ENCODE measurements at regions not wholly inside any gene's neighbourhood (a gene's known extent, or its start where the extent isn't known, plus 50 kb on each side); places are given as distances from the start of the nearest gene placed in this dataset.

DNA sequence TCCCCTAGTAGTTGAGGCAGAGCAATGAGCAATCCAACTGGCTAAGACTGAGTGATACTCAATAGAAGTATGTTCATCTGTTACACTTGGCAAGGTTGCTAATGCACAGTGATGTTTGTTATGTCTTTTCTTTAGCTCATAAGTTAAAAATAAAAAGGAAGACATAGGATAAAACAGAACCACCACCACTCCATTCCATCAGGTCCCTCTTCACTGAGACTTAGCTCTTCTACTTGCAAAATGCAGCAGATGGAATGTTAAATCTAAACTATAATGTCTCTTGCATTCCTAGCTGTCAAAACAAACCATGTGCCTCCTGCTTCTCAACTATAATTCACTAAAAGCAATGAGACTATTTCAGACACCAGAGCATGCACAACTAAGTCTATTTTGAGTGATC lies 265.6 kb upstream of the UBE2E2 start:
- H3K27me3 ChIP-seq (ENCODE audit: control insufficient read depth in 1 of 2, insufficient read depth in 2 of 2, low read length in 2 of 2), result no peaks in the 10 kb centered on the region
- TF ChIP-seq, protein P1, sequence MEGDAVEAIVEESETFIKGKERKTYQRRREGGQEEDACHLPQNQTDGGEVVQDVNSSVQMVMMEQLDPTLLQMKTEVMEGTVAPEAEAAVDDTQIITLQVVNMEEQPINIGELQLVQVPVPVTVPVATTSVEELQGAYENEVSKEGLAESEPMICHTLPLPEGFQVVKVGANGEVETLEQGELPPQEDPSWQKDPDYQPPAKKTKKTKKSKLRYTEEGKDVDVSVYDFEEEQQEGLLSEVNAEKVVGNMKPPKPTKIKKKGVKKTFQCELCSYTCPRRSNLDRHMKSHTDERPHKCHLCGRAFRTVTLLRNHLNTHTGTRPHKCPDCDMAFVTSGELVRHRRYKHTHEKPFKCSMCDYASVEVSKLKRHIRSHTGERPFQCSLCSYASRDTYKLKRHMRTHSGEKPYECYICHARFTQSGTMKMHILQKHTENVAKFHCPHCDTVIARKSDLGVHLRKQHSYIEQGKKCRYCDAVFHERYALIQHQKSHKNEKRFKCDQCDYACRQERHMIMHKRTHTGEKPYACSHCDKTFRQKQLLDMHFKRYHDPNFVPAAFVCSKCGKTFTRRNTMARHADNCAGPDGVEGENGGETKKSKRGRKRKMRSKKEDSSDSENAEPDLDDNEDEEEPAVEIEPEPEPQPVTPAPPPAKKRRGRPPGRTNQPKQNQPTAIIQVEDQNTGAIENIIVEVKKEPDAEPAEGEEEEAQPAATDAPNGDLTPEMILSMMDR (IDR thresholded peaks at IDR 0.05), result no peak
- intact Hi-C loops (cut with DNase I, micrococcal nuclease), result no loop called here

DNA sequence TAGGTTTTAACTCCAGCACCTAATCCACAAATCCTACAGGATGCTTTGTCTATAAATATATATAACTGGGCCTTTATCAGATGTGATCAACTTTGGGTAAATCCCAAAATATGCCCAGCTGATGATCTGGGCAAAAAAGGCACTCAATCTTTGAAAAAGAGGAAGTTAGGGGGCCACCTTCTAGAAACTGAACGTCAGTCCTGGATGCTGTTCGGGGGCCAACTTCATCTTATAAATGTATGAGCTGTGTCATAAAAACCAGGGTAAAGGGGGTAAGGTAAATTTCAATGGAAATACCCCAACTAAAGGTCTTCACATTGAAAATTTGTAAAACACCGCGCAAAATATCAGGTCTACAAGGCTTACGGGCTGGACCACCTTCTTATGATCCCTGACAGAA lies 264.4 kb upstream of the UBE2E2 start:
- no peak for ATAC-seq (ENCODE audit: poor library complexity)
- Histone ChIP-seq H3K9me3 (ENCODE audit: control insufficient read depth in 1 of 2, insufficient read depth in 1 of 2, low read length in 2 of 2) (no peaks in the 10 kb centered on the region), H3K27me3 (ENCODE audit: control insufficient read depth in 1 of 2, insufficient read depth in 2 of 2, low read length in 2 of 2) (no peaks in the 10 kb centered on the region), H3K36me3 (ENCODE audit: insufficient read depth, low read length) (no peaks in the 10 kb centered on the region), H3K27ac (ENCODE audit: low read depth in 1 of 2, low read length in 2 of 2) (no peak overlapping the region), H3K4me3 (ENCODE audit: low read length) (no peak overlapping the region), H3K4me1 (ENCODE audit: insufficient read depth, low read length) (no peaks in the 10 kb centered on the region)
- POLR2A ChIA-PET, result no interaction called here
- TF ChIP-seq, protein P1 (IDR thresholded peaks at IDR 0.05), result no peak
- Mint-ChIP-seq H3K36me3 (ENCODE audit: low read depth) (no peaks in the 10 kb centered on the region), H3K4me1 (ENCODE audit: low read depth) (no peaks in the 10 kb centered on the region), H3K9me3 (no peaks in the 10 kb centered on the region), H3K27ac (no peak overlapping the region), H3K4me3 (no peak overlapping the region), H3K27me3 (no peaks in the 10 kb centered on the region)
- intact Hi-C loops (cut with DNase I, micrococcal nuclease), result no loop called here
- CTCF ChIA-PET, result no interaction called here
- DNase-seq, result no peak

More for the DNA sequence above, 265.6 kb upstream of the UBE2E2 start:
- CTCF ChIA-PET, result no interaction called here
- Mint-ChIP-seq H3K36me3 (ENCODE audit: low read depth) (no peaks in the 10 kb centered on the region), H3K4me1 (ENCODE audit: low read depth) (no peaks in the 10 kb centered on the region), H3K4me3 (no peak overlapping the region), H3K9me3 (no peaks in the 10 kb centered on the region), H3K27ac (no peak overlapping the region), H3K27me3 (no peaks in the 10 kb centered on the region)
- ATAC-seq (ENCODE audit: poor library complexity) (no peak), DNase-seq (no peak)
- Histone ChIP-seq H3K27ac (ENCODE audit: low read depth in 1 of 2, low read length in 2 of 2) (no peak overlapping the region), H3K4me3 (ENCODE audit: low read length) (no peak overlapping the region), H3K4me1 (ENCODE audit: insufficient read depth, low read length) (no peaks in the 10 kb centered on the region), H3K9me3 (ENCODE audit: control insufficient read depth in 1 of 2, insufficient read depth in 1 of 2, low read length in 2 of 2) (no peaks in the 10 kb centered on the region), H3K36me3 (ENCODE audit: insufficient read depth, low read length) (no peaks in the 10 kb centered on the region)
- POLR2A ChIA-PET, result no interaction called here

DNA sequence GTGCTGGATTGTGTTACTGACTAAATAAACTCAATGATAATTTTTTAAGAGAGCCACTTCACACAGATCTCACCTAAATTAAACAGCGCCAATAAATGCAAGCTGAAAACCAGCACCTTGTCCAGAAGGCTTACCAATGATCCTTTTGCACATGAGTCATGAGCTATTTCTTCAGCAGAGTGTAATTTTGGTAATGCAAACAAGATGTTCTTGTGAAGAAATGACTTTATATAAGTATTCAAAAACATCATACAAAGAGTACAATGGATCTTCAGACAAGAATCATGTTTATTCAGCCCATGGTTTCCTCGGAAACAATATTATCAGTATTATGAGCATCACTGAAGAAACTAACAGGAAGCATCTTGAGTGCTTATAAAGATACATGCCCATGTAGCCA lies 263.8 kb upstream of the UBE2E2 start:
- Mint-ChIP-seq H3K9me3 (no peaks in the 10 kb centered on the region), H3K27me3 (no peaks in the 10 kb centered on the region), H3K36me3 (ENCODE audit: low read depth) (no peaks in the 10 kb centered on the region), H3K27ac (no peak overlapping the region), H3K4me1 (ENCODE audit: low read depth) (no peaks in the 10 kb centered on the region), H3K4me3 (no peak overlapping the region)
- intact Hi-C loops (cut with DNase I, micrococcal nuclease), result no loop called here
- CTCF ChIA-PET, result no interaction called here
- POLR2A ChIA-PET, result no interaction called here
- Histone ChIP-seq H3K36me3 (ENCODE audit: insufficient read depth, low read length) (no peaks in the 10 kb centered on the region), H3K27me3 (ENCODE audit: control insufficient read depth in 1 of 2, insufficient read depth in 2 of 2, low read length in 2 of 2) (no peaks in the 10 kb centered on the region), H3K27ac (ENCODE audit: low read depth in 1 of 2, low read length in 2 of 2) (no peak overlapping the region), H3K4me3 (ENCODE audit: low read length) (no peak overlapping the region), H3K4me1 (ENCODE audit: insufficient read depth, low read length) (no peaks in the 10 kb centered on the region), H3K9me3 (ENCODE audit: control insufficient read depth in 1 of 2, insufficient read depth in 1 of 2, low read length in 2 of 2) (no peaks in the 10 kb centered on the region)
- no peak for DNase-seq
- ATAC-seq (ENCODE audit: poor library complexity), result no peak
- TF ChIP-seq, protein P1 (IDR thresholded peaks at IDR 0.05), result no peak

Measured in CD4-positive, alpha-beta T cell (primary cell).